AG08396 (cell line): ENCODE measurements at regions not wholly inside any gene's neighbourhood (a gene's known extent, or its start where the extent isn't known, plus 50 kb on each side); places are given as distances from the start of the nearest gene placed in this dataset.

Experiments
- DNase-seq: peaks from one replicate; pipeline ENCODE4 v3.0.0; 2012; ENCODE audit warnings: low spot score, mixed read lengths

GRCh38 chr13:107573184-107573583 lies 642.2 kb downstream of the LIG4 start:
- DNase-seq = no peak

GRCh38 chr13:107572156-107572555 lies 643.2 kb downstream of the LIG4 start:
- no peak for DNase-seq

DNA sequence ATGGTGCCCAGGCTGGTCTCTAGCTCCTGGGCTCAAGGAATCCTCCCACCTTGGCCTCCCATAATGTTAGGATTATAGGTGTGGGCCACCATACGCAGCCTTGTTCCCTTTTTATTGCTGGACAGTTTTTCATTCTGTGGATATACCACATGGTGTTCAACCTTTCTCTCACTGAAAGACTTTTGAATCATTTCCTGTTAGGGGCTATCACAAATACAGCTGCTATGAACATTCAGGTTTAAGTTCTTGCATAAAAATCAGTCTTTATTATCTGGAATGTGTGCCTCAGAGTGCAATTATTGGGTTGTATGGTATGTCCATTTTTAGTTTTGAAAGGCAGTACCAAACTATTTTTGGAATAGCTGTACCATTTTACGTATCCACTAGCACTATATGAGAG lies 647.2 kb downstream of the LIG4 start:
- no peak for DNase-seq

DNA sequence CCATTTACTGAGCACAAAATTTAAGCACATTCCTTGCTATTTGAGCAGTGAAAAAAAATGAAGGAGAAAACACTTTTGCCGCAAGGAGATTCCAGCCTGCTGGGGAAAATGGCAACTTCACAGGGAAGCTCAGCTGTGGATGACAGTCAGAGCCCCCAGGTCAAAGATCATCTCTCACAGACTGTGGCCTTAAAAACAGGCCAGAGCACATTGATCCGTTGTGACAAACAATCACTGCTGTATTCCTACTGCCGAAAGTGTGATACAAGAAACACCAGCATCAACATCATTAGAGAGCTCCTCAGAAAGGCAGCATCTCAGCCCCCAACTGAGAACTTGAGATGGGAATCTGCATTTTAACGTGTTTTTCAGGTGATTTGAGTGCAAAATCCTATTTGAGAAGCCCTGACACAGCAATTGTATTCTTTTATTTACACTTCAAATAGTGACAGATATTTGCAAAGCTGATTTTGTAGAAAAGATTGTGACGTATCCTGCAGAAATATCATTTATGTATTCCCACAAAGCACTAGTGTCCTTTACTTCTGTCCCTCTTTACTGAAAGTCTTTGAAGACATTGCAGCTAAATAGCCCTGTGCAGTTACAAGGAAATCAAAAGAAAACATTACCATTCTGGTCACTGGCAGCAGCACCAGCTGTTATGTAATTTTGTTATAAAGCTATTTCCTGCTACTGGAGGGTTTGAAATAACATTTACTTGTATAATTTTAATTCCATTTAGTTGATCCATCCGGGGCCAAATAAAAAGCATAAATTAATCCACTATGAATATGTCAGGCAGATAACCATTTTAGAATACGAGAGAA lies 652.0 kb downstream of the LIG4 start:
- DNase-seq = no peak

DNA sequence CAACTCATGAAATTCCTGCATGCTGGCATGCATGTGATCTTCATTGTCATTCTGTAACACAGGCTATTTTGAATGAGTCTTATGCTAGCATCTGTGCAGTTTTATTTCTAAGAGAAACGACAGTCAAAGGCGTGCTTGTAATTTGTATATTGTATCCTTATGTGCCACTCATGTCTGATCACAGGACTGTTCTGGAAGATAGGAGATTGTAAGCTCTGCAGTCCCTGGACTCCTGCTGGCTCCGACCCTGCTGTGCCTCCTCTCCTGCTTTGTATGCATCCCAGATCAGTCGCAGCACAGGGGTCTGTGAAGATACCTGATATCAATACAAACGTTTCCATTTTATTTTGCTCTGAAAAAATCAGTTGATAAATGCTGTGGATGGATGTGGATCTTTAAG lies 653.1 kb downstream of the LIG4 start:
- DNase-seq = no peak

- no peak for DNase-seq
Observed at GRCh38 chr13:107554460-107554859, 660.9 kb downstream of the LIG4 start.

DNA sequence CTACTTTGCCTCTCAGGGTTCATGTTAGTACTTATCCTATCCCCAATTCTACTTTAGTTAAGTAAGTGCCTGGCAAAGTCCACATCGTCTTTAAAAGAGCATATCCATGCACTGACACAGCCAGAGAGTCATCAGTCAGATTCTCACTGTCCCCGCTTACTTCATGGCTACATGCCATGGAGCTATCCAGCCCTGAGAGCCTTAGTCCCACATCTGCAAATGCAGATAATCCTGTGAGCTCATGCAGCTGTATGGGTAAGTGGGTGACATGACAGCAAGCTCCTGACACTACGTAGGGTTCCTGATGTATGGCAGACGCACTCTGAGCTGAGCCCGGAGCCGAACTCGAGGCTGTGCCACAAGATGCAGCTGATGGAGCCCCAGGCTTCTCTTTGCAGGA lies 661.5 kb downstream of the LIG4 start:
- peak; percentile 21 for DNase-seq

GRCh38 chr13:107551521-107551920 lies 663.8 kb downstream of the LIG4 start:
- no peak for DNase-seq

DNA sequence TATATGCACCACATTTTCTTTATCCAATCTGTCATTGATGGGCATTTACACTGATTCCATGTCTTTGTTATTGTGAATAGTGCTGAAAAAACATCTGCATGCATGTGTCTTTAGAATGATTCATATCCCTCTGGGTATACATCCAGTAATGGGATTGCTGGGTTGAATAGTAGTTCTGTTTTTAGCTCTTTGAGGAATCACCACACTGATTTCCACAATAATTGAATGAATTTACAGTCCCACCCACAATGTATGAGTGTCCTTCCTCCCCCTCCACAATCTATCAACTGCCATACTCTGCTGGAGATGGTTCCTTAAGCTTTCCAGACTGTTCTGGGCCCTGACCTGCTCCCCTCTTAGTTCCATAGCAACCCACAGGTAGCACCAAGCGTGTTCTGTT lies 667.0 kb downstream of the LIG4 start:
- no peak for DNase-seq

DNA sequence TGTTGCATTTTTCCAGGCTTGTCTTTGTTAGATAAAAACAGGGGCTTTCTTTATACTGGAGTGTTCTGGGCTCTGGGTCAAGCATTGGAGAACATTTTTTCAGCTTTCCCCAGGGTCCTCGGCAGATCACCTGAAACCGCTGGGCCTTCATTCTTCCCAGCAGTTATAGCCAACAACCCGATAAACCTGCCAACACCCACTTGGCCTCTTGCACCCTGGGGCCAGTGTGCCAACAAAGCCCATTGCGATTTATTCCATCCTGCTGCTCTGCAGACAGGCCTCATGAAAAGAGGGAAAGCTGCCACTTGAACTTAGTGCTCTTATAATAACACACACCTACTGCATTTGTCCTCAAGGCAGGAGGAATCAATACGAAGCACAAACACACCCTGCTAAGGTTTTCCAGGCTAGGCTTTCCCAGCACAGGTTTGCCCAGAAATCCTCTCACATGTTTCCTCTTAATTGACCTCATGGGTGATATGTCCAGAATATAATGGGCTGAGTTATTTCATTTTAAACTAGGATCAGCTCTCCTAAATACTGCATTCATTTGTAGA lies 669.3 kb downstream of the LIG4 start:
- no peak for DNase-seq

DNA sequence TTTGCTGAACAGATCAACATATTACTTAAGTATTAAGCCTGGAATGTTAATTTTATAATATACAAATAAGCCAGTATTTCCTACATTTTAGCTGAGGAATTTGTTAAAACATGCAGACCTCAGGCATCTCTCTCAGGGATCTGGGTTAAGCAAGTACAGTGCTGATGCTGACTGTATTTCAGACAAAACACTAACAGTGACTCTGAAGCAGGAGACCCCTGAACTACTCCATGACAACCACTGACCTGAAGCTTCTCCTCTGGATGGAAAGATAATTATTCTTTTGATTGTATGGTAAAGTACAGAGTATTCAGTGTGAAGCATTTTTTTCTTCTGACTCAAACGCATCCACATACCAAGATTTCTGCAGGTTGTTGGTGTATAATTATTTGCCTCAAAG lies 680.8 kb downstream of the LIG4 start:
- DNase-seq = peak; percentile 26

GRCh38 chr13:107531816-107532215 lies 683.5 kb downstream of the LIG4 start:
- DNase-seq = no peak

DNA sequence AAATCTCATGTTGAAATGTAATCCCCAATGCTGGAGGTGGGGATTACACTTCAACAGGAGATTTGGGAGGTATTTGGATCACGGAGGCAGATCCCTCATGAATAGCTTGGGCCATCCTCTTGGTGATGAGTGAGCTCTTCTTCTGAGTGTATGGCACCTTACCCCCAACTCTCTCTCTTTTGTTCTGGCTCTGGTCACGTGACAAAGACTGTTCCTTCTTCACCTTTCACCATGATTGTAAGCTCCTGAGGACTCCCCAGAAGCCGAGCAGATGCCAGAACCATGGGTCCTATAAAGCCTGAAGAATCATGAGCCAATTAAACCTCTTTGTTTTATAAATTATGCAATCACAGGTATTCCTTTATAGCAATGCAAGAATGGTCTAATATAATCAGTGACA lies 684.2 kb downstream of the LIG4 start:
- DNase-seq = no peak

DNA sequence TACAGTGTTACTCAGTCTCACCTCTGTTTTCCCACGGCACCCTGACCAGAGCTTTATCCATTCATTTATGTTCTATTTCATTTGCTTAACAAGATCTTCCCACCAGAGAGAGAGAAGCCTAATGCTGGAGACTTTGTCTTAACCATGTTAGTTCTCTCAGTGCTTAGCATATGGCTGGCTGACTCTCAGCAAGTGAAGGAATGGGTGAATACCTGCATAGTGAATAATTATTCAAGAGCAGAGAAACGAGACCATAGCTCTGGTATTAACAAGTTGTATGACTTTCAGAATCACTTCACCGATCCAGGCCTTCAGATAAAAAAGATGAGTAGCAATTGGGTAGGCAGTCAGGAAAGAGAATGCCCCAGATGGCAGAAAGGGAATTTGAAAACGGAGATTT lies 686.3 kb downstream of the LIG4 start:
- DNase-seq = no peak

DNA sequence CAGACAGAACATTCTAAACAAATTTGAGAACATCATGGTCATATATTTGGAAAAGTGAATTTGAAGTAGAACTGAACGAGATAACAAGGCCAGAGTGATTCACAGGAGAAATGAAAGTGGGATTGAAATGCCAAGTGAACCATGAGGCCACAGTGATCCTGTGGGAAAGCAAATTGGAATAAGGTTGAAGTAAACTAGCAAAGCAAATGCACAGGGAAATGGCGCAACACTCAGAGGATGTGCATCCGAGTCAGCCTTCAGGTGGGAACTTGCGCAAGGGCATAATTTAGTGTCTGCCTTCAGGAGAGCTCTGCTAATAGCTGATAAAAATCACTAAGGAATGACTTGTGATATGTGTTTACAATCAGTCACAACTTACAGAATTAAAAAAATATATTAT lies 696.6 kb downstream of the LIG4 start:
- DNase-seq = no peak

DNA sequence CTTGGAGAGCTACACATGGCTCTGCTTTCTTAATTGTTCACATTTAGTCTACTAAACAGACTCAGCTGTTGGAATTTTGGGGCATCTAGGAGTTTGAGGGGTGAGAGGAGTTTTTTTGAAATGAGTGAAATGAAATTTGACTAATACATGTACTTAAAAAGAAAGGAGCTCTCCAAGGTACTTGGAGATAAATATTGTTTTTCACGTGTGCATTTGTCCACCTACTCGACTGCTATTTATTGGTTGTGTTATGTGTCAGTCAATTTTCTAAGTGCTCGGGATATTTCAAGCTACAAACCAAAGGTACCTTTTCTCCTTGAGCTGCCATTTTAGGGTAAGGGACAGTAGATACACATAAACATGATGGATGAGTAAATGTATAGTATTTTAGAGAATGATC lies 697.0 kb downstream of the LIG4 start:
- DNase-seq = no peak

- DNase-seq = no peak
Observed at GRCh38 chr13:107516517-107516916, 698.8 kb downstream of the LIG4 start.

GRCh38 chr13:107512551-107512950 lies 702.8 kb downstream of the LIG4 start:
- no peak for DNase-seq

DNA sequence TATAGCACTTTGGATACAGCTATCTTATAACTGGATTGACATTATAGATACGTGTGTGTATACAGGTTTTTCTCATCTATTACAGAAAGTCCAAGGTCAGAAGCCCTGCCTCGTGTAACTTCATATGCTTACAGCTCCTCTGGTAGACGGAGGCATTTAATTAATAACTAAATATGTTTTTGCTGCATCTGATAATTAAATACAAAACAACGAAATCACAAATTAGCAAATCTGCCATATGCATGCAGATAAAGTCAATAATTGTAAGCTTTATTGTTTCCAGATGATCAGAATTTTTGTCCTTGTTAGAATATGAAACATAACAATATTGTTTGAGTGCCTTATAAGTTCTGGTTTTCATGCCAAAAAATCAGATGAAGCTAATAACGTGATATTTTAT lies 717.7 kb downstream of the LIG4 start:
- no peak for DNase-seq

DNA sequence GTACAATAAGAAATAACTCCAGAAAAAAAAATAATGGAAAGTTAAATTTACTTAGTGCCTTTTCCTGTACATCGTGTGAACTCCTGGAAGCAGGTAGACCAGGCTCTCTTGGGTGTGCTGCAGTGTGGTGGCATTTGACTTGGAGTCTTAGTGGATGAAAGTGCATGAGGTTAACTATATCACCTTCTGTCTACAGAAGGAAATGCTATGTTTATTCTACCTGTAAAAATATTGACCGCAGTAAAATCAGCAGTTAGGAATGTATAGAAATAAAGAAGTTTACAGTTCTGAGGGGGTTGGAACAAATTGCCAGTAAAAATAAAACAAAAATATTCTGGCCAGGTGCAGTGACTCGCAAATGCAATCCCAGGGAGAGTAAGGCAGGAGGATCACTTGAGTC lies 722.1 kb downstream of the LIG4 start:
- DNase-seq = no peak

- no peak for DNase-seq
Observed at GRCh38 chr13:107482688-107483087, 732.6 kb downstream of the LIG4 start.

- no peak for DNase-seq
Observed at GRCh38 chr13:107480130-107480529, 735.2 kb downstream of the LIG4 start.

DNA sequence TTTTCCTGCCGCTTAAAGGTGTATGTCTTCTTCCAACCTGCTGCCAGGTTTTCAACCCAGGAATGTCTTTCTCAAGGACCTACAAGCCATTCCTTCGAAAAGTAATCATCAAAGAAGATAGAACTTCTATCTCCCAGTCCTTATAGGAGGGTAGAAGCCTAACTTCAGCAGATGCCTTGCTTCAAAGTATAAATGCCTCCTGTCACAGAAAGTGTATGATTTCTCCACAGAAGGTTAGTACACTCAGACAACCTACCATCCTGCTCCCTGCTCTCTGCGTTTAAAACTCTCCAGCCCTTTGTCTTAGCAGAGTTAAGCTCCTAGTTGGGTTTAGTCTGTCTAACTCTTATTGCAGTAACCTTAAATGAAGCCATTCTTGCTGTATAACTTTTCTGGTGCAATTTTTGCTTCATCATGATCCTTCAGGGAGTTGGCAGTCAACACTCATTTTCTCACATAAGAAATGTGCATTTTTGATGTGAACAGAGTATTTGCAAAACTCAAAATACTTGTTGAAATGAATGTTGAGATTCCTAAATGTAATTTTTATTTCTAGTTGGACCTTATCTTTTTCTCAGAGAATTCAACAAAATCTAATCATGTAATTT lies 737.5 kb downstream of the LIG4 start:
- no peak for DNase-seq
